Dermis blood vessel endothelial cell (primary cell): ENCODE measurements at regions not wholly inside any gene's neighbourhood (a gene's known extent, or its start where the extent isn't known, plus 50 kb on each side); places are given as distances from the start of the nearest gene placed in this dataset.

Experiments
- DNase-seq: peaks from one replicate; pipeline ENCODE4 v3.0.0; 2010

- no peak for DNase-seq
These were observed 91.6 kb downstream of the FOXB1 start for GRCh38 chr15:60095711-60096110.

GRCh38 chr15:60096157-60096556 is 92.0 kb downstream of the FOXB1 start:
- DNase-seq = peak; percentile 10

- DNase-seq = no peak
These were observed 97.3 kb downstream of the FOXB1 start for GRCh38 chr15:60101416-60101815.

- DNase-seq = no peak
These were observed 98.6 kb downstream of the FOXB1 start for GRCh38 chr15:60102748-60103147.

GRCh38 chr15:60110909-60111308 is 106.8 kb downstream of the FOXB1 start:
- DNase-seq = no peak

- DNase-seq = no peak
These were observed 111.7 kb downstream of the FOXB1 start for GRCh38 chr15:60115579-60116380.

- DNase-seq = no peak
These were observed 112.5 kb downstream of the FOXB1 start for GRCh38 chr15:60116456-60117089.

- no peak for DNase-seq
These were observed 114.0 kb downstream of the FOXB1 start for GRCh38 chr15:60118146-60118545.

GRCh38 chr15:60118626-60119025 is 114.5 kb downstream of the FOXB1 start:
- DNase-seq = no peak

- DNase-seq = no peak
These were observed 115.0 kb downstream of the FOXB1 start for GRCh38 chr15:60119101-60119500.

GRCh38 chr15:60120100-60120499 is 116.0 kb downstream of the FOXB1 start:
- no peak for DNase-seq

- no peak for DNase-seq
These were observed 117.7 kb downstream of the FOXB1 start for GRCh38 chr15:60121845-60122244.

GRCh38 chr15:60122691-60123090 is 118.6 kb downstream of the FOXB1 start:
- no peak for DNase-seq

GRCh38 chr15:60124460-60125070 is 120.5 kb downstream of the FOXB1 start:
- DNase-seq = no peak

- DNase-seq = no peak
These were observed 121.2 kb downstream of the FOXB1 start for GRCh38 chr15:60125334-60125733.

GRCh38 chr15:60126200-60126599 is 122.1 kb downstream of the FOXB1 start:
- no peak for DNase-seq

- DNase-seq = no peak
These were observed 122.5 kb downstream of the FOXB1 start for GRCh38 chr15:60126661-60127060.

GRCh38 chr15:60128000-60128376 is 123.9 kb downstream of the FOXB1 start:
- DNase-seq = peak; percentile 40

GRCh38 chr15:60128710-60129109 is 124.6 kb downstream of the FOXB1 start:
- DNase-seq = no peak

- no peak for DNase-seq
These were observed 126.3 kb downstream of the FOXB1 start for GRCh38 chr15:60130398-60130797.

- DNase-seq = no peak
These were observed 126.7 kb downstream of the FOXB1 start for GRCh38 chr15:60130821-60131220.

- peak; percentile 17 for DNase-seq
These were observed 130.5 kb downstream of the FOXB1 start for GRCh38 chr15:60134609-60135008.

- no peak for DNase-seq
These were observed 131.8 kb downstream of the FOXB1 start for GRCh38 chr15:60135961-60136360.
